GM19351 (cell line): ENCODE measurements at regions not wholly inside any gene's neighbourhood (a gene's known extent, or its start where the extent isn't known, plus 50 kb on each side); places are given as distances from the start of the nearest gene placed in this dataset.
"Not testable (repeated sequence)": the region's sequence is repeated elsewhere in the genome, so short reads cannot be mapped to it uniquely, and the experiment has no call there.

Source experiments
- ATAC-seq: cut with Tn5 transposase; IDR thresholded peaks from one replicate; pipeline ENCODE4 v1.9.1; 2021; ENCODE audit warnings: mild to moderate bottlenecking, moderate library complexity; ENCODE audit not compliant: unreplicated experiment

- no peak for ATAC-seq
Measured at GRCh38 chr1:178572604-178573003, 59.7 kb downstream of the TEX35 start.

GRCh38 chr1:178573330-178573729 lies 60.4 kb downstream of the TEX35 start:
- peak; percentile 85 for ATAC-seq

- no peak for ATAC-seq
Measured at GRCh38 chr1:178574345-178574744, 61.4 kb downstream of the TEX35 start.

- peak; percentile 43 for ATAC-seq
Measured at GRCh38 chr1:178575611-178576361, 62.9 kb downstream of the TEX35 start.

GRCh38 chr1:178576841-178577240 lies 63.9 kb downstream of the TEX35 start:
- ATAC-seq: no peak

DNA sequence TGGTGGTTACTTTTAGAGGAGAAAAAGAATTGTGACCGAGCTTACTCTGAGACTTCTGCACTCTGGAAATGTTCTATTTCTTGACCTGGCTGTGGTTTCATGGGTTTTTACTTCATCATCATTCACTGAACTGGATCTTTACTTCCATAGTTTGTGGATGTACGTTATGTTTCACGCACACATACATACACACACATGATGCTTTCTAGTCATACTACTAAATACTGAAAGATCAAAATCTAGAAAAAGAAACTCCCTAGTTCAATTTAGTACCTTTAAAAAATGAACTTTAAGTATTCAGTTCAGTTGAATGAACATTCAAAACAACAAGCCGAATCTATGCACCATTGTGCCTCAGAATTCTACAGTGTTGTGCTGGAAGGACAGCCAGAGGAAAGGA lies 65.0 kb downstream of the TEX35 start:
- ATAC-seq: no peak

GRCh38 chr1:178578541-178578940 lies 65.6 kb downstream of the TEX35 start:
- ATAC-seq: no peak

DNA sequence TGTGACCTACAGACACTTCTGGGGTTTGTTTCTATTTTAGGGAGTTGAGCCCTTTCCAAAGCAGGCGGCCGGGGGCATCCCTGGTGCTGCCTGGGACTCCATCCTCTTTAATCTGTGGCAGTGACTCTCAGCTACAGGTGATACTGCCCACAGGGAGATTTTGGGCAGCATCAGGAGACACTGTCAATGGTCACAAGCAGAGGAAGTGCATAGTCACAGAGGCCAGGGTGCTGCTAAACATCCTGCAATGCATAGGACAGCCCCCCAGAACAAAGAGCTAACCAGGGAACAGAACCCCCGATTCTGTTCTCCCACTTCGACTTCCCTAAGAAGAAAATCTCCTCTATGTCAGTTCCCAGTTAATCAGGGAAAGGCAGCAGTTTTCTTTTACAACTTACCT lies 66.2 kb downstream of the TEX35 start:
- ATAC-seq: no peak

- ATAC-seq: peak; percentile 47
Measured at GRCh38 chr1:178579562-178579961, 66.7 kb downstream of the TEX35 start.

- ATAC-seq: no peak
Measured at GRCh38 chr1:178580096-178580495, 67.2 kb downstream of the TEX35 start.

DNA sequence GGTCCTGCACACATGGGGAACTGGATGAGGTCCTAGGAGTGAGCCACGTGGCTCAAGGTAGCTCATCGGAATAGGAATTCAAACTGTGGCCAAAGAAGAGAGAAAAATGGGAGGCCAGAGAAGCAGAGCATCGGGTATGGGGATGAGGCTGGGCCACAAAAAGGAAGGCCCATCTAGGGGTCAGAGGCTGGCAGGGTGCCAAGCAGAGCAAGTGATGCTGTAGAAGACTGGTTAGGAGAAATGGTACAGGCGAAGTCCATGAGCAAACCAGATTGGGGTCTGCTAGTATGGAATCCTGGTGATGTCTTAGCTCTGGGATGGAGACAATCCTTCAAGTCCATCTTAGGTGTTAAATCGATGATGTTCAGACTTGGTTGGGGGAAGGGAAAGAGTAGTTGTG lies 68.0 kb downstream of the TEX35 start:
- peak; percentile 0 for ATAC-seq

DNA sequence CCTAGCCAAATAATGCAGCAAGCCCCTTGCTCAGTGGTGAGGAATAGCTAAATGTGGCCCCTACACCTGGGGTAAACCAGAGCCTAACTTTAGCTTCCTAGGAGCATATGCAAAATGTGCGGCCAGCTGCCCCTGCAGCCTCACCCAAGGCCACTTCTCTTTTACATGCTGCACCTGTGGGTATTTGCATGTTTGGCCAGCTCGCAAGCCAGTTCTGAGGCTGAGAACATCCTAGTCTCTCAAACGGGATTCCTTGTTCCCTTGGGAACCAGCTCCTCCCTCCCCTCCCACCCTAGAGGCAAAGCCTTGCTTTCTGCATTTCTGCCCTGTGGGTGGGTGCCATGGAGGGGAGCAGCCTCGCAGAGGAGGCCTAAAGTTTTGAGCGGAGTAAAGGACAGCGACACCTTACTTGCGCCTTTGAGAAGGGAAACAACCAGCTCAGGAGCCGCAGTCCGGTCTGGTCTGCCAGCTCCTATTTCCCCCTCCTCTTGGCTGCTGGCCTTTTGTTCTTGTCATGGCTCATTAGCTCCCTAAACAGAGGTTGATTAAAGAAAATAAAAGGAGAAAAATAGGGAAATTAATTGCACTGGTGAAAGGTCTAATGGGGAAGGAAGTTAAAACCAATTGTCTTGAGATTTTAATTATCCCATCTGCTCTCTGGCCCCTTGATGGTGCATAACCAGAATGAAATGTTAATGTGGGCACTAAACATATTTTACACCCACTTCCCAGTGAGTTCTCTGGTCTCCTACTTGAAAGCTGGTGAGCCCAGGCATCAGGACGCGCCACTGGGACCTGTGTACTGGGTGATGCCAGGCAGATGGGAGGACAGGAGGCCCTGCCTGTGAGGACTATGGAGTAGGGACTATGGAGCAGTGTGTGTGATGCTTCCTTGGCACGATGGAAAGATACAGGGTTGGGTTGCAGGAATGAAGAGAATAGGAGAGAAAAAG lies 68.7 kb downstream of the TEX35 start:
- ATAC-seq: peak; percentile 81

DNA sequence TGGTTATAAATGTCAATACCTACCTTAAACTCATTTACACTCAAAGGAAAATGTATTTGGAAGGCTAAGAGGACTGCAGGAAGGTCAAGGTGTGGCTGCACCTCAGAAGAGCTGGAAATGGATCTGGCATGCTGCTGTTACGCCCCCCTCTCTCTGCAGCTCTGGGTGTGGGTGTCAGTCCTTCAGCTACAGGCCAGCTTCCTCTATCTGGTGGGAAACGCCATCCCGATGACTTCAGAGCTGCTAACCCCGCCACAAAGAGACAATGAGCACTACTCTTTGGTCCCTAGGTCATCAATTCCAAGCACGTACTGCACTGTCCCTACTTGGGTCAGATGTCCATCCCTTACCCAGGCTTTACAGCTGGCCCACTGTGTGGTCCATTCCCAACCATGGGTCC lies 74.2 kb downstream of the TEX35 start:
- no peak for ATAC-seq

- ATAC-seq: no peak
Measured at GRCh38 chr1:178587975-178588374, 75.1 kb downstream of the TEX35 start.

GRCh38 chr1:178589042-178589441 lies 76.1 kb downstream of the TEX35 start:
- ATAC-seq: not testable (repeated sequence)

DNA sequence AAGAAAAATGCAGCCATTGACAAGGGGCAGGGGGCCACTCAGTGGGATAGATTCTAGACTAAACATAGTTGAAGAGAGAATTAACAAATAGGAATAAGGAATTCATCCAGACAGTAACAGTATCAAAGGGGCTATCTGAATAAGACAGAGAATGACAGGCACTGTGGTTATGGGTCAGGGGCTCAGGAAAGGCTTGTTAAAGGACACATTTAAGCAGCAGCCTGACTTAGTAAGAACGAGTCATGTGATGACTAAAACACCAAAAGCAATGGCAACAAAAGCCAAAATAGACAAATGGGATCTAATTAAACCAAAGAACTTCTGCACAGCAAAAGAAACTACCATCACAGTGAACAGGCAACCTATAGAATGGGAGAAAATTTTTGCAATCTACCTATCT lies 78.9 kb downstream of the TEX35 start:
- ATAC-seq: not testable (repeated sequence)

- no peak for ATAC-seq
Measured at GRCh38 chr1:178593515-178593914, 80.6 kb downstream of the TEX35 start.

- ATAC-seq: no peak
Measured at GRCh38 chr1:178594133-178594532, 81.2 kb downstream of the TEX35 start.

GRCh38 chr1:178595491-178595890 lies 82.6 kb downstream of the TEX35 start:
- ATAC-seq: no peak

GRCh38 chr1:178599087-178599486 lies 86.2 kb downstream of the TEX35 start:
- no peak for ATAC-seq

DNA sequence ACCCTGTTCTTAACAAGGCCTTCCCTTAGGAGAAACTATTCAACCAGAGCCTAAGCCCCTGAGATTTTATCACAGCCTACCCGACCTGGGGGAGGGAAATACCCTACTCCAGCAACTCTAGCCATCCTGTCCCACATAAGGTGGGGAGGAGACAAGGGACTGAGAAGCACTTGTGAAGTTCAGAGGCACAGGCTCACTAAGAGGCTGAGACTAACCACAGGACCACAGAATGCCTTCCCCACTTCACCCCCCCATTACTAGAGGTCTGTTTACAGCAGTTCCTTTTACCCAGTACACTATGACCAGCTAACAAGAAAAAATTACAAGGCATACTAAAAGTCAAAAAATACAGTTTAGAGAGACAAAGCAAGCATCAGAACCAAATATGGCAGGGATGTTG lies 86.8 kb downstream of the TEX35 start:
- ATAC-seq: peak; percentile 88

- ATAC-seq: no peak
Measured at GRCh38 chr1:178603926-178604325, 91.0 kb downstream of the TEX35 start.
